Glomerular visceral epithelial cell (primary cell): ENCODE measurements at regions not wholly inside any gene's neighbourhood (a gene's known extent, or its start where the extent isn't known, plus 50 kb on each side); places are given as distances from the start of the nearest gene placed in this dataset.
"Not testable (repeated sequence)": the region's sequence is repeated elsewhere in the genome, so short reads cannot be mapped to it uniquely, and the experiment has no call there.

Experiments
- DNase-seq: peaks from one replicate; pipeline ENCODE4 v3.0.0-alpha.2; 2016; ENCODE audit errors: extremely low spot score

DNA sequence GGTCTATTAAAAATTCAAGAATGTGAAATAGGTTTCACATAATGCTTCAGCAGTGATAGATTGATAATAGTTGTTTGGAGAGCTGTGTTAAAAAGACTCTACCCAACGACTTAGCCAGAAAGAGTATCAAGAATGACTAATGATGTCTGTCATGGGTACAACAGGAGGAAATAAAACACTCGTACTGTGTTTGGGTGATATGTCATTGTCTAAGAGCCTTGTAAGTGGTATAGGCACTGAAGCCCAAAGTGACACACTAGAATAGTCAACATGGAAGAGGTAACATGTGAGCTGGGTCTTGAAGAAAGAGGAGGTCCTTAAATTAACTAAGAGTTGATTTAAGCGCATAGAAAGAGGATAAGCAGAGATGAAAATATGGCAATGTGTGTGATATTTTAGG, 471.8 kb upstream of the MAN1A1 start:
- DNase-seq: no peak

DNA sequence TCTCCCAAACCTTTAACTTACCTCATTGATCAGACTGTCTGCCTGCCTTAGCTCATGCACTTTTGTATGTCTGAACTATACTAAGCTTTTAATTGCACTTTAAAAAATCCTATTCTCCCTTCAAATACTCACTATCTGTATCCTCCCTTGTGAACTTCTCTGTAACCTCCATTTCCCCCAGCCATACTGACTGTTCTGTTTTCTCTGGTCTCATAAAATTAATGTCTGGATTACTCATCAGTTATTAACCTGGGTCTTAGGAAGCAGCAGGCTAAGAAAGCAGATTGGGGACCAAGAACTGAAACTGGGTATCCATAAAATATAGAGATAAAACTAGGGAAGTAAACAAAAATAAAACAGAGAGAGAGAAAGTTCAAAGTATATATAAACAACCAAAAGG, 469.3 kb upstream of the MAN1A1 start:
- DNase-seq: no peak

DNA sequence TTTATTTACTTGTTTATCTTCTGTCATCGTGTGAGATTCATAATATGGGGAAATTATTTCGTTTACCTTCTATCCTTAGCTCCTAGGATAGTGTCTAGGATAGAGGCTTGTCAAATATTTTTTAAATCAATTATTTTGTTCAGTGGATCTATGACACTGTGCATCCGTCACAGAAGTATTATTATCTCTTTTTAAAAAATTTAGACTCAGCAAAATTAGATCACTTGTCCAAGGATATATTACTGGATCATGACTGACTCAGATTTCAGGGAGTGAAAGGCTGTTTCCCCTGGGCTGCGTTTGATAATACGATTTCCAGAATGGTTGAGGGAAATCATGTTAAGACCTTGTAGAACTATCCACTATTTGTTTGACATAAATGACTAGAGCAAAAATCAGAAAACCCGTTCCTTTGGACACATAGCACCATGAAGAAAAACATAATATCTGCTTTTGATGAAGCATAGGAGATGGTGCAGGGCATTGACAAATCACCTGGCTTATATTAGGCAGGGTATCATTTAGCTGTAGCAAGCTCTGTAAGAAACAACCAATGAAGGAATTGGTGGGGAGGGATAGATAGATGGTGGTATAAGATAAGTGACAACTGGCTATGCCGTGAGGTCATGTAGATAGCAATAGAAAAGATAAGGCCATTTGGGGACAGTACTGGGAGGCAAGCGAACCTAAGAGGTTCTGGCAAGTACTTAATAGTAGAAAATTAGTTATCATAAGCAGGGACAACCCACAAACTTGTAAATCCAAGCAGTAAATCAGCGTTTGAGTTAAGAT, 465.2 kb upstream of the MAN1A1 start:
- no peak for DNase-seq

DNA sequence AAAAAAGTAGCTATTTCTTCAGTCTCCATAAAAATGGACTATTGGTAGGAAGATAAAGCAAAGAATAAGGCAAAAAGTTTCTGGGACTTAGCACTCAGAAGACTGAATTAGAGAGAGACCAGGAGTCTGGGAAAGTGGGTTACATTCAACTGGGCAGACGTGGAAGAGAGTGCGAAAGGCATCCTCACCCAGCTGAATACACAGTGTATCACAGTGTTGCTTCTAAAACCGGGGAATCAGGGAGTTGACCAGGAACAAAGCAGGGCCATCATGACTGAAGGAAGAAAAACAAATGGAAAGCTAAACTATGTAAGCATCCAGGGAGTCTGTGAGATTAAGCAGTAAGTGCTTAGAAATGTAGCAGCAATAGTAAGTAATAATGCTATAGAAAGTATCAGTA, 452.9 kb upstream of the MAN1A1 start:
- DNase-seq: no peak

DNA sequence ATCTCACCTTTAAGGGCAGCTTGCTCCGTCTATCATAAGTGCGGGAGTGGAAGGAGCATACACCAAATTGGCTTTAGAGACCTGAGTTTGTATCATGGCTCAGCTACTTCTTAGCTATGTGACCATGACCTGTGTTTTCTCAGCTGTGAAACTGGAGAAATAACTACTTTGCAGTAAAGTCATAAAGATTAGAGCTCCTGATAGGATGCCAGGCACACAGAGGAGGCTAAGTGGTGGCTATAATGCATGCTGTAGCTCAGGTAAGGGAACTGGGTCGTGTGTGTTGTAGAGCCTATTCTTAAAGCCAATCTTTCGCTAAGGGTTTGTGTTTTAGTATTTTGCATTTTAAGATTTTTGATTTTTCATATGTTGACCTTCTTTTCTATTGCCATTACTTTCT, 451.5 kb upstream of the MAN1A1 start:
- no peak for DNase-seq

DNA sequence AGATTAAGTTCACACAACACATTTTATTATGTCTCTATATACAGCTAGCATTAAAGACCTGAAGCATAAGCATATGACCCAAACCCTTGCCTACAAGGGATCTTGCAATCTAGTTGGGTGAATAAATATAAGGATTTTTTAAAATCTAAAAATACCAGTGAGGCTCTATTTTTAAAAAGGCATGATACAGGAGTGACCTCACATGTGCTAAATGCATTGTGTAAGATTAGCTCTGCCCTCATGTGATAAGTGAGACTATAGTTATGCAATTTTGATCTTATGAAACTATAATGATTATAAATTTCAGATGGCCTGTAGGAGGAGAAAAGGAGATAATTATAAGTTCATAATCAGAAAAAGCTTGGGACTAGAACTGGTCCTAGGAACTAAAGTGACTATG, 451.0 kb upstream of the MAN1A1 start:
- DNase-seq: no peak

DNA sequence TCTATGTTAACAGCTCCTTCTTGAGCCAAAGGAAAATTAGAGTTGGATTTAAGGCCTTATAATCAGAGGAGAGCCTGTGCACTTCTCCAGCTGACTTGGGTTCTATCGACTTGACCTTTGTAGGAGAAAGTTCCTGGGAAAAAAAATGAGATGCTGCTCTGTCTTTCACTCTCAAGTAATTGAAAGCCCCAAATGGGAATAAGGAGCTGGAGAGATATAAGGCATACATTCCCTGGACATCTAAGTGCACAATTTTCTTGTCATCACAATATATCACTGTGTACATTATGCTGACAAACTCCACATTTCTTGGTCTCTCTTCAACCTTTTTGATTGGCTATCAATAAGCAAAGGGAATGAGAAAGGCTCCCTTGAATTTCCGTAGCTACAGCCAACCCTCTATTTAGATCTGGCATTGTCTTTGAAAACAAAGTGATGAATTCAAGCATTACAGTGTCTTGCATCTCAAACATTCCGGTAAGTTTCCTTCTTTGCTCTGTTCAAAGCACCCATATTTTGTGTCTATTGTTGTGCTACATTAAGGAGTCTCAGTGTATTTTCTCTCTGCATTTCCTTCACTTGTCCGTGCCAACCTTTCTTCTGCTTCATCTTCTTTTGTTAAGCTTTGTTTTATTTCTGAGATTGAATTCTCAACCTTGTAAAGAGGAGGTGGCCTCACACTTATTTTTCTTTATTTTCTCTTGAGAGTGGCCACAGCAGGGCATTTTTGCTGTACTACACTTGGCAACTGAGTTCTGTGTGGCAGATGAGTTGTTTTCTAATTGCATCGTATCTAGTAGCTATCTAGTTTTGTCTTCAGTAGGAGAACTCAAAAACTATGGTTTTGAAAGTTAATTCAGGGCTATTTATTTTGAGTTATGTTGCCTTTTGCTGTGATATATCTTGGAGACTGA, 450.3 kb upstream of the MAN1A1 start:
- DNase-seq: no peak

DNA sequence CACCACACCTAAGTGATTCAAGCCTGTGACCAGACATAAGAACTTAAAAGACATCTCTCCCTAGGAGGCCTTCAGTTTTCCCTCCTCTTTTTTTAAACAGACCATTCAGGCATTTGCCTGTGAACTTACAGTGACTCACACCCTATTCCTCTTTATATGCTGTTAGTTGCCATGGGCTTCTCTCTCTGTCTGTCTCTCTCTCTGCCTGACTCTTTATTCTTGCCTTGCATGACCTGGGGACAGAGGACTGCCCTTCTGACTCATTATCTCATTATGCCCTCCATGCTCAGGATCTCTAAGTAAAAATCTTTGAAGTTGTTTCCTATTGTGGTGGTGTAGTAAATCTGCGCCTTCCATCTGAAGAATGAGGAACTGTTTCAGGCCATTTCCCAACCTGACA, 442.2 kb upstream of the MAN1A1 start:
- DNase-seq: no peak

DNA sequence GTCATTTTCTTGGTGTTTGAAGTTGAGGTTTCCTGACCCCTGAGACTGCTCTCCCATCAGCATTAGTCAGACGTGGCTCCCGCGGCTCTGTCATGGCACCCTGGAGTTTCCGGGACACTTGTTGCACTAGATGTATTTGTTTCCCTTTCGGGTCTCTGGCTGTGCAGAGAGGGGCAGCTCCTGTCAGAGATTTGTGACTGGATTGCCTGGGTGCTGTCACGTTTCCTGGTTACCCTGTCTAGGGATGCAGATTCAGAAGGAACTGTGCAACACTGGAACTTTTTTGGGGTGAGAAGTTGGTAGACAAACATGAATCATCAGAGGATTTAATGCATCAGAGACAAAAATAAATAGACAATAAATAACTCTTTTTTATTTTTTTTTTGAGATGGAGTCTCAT, 431.8 kb upstream of the MAN1A1 start:
- no peak for DNase-seq

DNA sequence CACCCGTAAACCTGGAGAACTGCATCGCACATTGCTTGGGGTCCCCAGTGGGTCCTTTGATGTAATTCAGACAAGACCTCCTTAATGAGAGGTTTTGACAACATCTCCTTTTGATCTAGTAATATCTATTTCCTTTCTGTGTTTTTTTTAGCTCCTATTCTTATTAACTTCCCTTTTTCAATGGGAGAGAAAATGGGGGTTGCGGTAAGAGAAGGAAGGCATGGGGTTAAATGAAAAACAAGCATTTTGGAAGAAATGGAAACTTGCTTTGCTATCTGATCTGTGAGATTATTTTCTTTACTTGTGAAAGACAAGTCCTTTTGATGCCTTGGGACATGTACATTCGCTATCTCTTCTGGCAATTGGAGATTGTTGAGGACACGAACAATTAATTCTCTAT, 418.6 kb upstream of the MAN1A1 start:
- DNase-seq: no peak

DNA sequence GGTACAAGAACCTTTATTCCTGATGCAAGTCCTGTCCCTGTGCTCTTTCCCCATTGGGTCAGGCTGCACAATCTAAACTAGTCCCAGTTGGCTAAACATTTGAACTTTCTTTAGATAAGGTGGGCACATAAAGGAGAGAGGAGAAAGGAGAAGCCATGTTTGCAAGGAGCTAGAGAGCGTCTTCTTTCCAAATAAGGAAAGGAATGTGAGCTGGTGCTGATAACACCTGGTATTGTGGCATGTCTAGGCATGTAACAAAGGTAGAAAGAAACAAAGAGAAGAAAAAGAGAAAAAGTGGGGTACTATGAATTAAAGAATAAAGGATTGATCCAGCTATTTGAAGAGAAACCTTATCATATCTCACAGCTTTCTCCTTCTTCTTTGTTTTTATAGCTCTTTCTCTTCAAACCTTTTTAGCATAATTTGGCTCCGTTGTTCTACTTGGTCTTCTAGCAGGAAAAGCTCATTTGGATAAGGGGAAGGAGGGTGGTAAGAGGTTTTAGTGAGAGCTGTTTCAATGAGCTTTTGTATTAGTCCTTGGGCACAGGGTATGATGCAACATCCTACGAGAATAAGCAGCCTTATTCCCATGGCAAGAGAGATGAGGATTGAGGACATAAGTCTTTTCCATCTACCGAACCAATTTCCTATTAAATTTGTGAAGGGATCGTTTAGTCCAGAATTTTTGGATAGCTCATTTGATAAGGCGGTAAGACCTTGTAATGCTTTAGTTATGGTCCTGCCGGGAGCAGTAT, 415.5 kb upstream of the MAN1A1 start:
- DNase-seq: no peak

DNA sequence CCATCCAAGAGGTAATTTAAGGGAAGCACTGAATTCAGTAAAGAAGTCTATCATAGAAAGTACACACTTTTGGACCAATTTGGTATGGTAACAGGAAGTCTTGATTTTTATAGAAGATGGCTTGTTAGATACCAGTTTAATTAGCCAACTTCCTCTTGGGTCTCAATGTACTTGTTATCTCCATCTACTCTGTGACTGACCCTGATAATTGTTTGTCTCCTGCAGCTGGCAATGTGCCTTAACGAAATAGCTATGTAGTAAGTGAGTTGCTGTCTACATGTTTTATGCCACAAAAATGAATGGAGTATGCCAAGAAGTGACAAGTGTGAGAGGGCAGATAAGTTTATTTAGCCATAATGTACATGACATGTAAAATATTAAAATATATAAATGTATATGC, 410.5 kb upstream of the MAN1A1 start:
- DNase-seq: no peak

DNA sequence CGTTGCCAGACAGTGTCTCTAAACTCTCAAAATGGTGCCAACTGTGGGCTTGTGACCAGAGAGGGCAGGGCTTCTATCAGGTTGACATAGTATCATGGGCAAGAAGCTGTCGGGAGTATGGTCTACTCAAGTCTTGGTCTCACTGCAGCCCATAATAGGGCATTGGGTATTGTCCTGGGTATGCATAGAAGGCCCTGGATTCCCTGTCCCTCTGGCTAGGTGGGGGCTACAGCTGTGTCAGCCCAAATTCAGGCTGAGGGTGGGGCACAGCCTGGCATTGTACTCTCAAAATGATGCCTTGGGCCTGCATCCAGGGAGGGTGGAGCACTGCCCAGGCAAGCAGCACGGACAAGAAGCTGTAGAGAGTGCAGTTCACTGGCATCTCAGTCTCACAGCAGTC, 408.8 kb upstream of the MAN1A1 start:
- DNase-seq: no peak

DNA sequence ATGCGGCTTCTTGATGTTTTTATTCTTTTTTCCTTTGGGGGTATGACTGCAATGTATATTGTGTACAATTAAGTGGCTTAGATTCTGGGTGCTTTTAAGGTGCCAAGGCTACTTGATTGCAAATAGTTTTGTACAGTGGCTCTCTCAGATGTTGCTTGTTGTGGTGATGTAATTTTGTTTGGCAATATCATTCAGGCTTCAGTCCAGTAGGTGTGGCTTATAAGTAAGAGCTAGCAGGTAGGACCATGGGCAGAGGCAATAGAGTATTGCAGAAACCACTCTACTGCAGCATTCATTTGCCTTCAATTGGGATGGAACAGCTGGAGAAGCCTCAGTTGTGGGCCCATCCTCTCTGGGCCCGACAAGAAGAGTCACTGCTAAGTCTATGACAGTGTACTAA, 407.9 kb upstream of the MAN1A1 start:
- no peak for DNase-seq

DNA sequence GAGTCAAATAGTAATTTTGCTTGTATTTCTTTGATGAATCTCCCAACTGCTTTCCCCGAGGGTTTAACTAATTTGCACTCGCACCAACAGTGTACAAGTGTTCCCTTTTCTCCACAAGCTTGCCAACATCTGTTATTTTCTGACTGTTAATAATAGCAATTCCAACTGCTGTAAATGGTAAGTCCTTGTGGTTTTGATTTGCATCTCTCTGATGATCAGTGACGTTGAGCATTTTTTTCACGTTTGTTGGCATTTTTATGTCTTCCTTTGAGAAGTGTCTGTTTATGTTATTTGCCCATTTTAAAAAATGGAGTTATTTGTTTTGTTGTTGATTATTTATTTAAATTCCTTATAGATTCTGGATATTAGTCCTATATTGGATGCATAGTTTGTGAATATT, 399.8 kb upstream of the MAN1A1 start:
- DNase-seq: no peak

DNA sequence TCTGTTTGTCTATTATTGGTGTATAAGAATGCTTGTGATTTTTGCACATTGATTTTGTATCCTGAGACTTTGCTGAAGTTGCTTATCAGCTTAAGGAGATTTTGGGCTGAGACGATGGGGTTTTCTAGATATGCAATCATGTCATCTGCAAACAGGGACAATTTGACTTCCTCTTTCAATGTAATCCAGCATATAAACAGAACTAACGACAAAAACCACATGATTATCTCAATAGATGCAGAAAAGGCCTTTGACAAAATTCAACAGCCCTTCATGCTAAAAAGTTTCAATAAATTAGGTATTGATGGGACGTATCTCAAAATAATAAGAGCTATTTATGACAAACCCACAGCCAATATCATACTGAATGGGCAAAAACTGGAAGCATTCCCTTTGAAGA, 399.0 kb upstream of the MAN1A1 start:
- not testable (repeated sequence) for DNase-seq

DNA sequence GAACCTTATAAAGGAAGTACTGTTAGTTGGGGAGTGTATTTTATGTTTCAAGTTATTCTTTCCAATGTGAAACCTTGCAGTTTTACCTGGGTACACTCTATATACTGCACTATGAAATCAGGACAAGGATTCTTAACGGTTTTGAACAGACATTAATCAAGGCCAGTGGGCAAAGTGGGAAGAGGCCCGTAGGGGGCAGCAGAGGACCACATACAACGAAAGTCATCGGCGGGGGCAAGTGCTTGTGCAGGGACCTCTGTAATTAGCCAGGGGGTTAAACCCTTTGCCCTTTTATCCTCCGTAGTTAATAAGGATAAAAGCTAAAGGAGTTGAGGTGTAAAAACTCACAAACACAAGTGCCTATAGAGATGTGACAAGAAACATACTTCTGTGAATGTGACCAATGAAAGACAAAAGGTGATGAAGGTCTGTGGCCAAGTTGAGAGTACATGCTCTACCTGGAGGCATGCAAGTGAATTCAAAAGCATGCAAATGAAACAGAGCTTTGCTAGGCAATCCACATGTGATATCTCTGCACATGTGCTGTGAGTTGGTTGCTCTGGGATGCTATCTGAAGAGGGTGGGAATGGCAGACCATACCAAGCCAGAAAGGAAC, 392.7 kb upstream of the MAN1A1 start:
- DNase-seq: peak; percentile 58

DNA sequence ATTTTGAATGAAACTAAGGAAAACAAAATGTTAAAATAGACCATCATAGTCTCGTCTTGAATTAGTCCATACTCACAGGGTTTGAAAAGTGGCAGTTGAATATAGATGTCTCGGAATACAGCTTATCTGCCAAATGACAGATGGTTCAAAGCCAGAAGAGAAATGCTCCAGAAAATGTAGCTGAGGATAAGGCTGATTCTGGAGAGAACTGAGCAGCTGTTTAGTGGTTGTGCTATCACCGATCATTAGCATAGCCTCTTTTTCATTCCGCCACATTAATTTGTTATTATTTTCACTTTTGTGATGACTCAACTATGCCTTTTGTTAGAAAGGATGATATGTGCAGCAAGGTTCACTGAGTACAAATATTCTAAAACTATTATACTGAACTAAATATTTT, 390.2 kb upstream of the MAN1A1 start:
- DNase-seq: no peak

DNA sequence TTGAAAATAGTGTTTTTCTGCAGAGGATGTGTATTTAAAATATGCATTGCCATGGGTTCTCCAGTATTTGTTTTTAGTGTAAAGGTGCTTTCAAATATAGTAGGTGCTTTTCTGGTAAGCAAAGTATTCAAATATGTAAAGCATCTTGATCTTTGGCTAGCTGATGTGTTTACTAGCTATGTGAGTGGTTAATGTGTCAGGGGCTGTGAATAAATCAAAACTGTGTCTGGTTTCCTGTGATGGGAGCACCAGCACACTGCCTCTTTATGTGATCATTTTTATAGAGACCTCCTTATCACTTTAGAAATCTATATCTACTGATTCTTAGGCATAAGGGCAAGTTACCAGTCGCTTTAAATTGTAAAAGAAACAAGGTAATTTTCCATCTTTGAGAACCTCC, 388.9 kb upstream of the MAN1A1 start:
- no peak for DNase-seq

DNA sequence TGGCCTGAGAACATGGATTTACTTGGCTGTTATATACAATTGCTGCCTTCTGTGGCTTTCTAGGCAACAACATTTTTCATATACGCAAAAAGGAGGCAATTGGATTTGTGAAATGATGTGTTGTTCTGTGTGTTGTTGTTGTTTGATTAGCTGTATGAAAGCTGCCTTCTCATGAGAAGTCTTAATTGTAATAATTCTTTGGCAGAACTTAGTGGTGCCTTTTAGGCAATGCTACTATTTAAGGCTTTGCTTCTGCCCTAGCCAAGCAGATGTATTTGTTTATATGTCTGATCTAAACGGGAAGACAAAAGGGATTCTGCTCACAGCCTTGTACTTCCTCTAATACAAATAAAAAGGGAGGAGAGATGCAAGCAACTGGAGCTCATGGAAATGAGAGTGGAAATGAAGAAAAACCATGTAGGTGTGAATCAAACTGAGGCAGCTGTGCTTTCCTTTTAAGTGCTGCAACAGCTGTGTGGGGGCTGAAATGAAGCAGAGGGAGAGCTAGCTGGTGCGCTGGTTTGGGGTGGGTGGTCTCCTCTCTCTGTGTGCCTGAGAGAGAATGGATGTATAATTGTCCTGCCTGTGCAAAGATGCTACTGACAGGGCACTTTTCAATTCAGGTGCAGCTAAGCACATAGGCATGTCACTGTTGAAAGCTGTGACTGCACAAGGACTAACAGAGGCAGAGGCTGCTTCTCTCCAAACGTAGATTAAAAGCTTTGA, 386.9 kb upstream of the MAN1A1 start:
- DNase-seq: no peak

DNA sequence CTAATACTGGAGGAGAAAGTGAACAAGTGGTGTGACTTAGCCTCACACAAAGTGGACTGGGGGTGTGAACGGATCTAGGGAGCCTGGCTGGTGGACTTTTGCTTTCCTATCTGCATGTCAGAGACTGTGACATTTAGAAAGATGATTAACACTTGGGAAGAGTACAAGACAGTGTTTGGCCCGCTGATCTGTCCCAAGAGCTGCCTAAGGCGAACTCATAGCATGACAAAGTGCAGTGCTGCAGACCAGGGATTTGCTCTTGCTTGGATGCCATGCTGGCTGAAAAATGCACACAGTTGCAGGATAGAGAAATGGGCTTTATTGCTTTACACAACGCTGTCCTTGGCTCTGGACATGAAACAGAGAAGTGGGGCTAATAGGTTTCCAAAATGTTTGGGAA, 386.0 kb upstream of the MAN1A1 start:
- DNase-seq: no peak
